Kidney (tissue), 13 donors: ENCODE measurements at regions not wholly inside any gene's neighbourhood (a gene's known extent, or its start where the extent isn't known, plus 50 kb on each side); places are given as distances from the start of the nearest gene placed in this dataset.

Experiments used
- DNase-seq, 5 donors: peaks; one replicate each; pipeline ENCODE4 v3.0.0-alpha.2; 2013 to 2020
- FAIRE-seq: peaks from 2 replicates; lab custom pipeline; 2012; peaks lifted over from hg19 to GRCh38; lab: Jason Lieb, UNC
- H3K27ac ChIP-seq, 2 donors: one replicate each; pipeline ENCODE4 v1.7.0; 2013; ENCODE audit warnings: low read depth in 2 of 2, low read length in 2 of 2, inconsistent platforms in 1 of 2
- H3K27me3 ChIP-seq: one replicate; pipeline ENCODE4 v1.7.1; 2013; ENCODE audit warnings: low read length, inconsistent platforms; ENCODE audit not compliant: control insufficient read depth, insufficient read depth
- H3K36me3 ChIP-seq, 3 donors: one replicate each; pipeline versions ENCODE4 v1.7.0 to v1.7.1; 2013; ENCODE audit warnings: low read length in 3 of 3, control low read depth in 1 of 3, inconsistent platforms in 1 of 3; ENCODE audit not compliant: insufficient read depth in 3 of 3, control insufficient read depth in 2 of 3
- H3K4me1 ChIP-seq, 3 donors: one replicate each; pipeline versions ENCODE4 v1.7.0 to v1.7.1; 2013; ENCODE audit warnings: low read length in 3 of 3, inconsistent platforms in 1 of 3, low read depth in 1 of 3; ENCODE audit not compliant: control insufficient read depth in 2 of 3, insufficient read depth in 2 of 3
- H3K4me3 ChIP-seq, 3 donors: one replicate each; pipeline versions ENCODE4 v1.7.0 to v1.8.1; 2013; ENCODE audit warnings: low read length in 3 of 3, control low read depth in 1 of 3, inconsistent platforms in 1 of 3
- H3K9ac ChIP-seq, 3 donors: one replicate each; pipeline versions ENCODE4 v1.7.0 to v1.7.1; 2013; ENCODE audit warnings: low read length in 3 of 3, control low read depth in 1 of 3, inconsistent platforms in 1 of 3
- H3K9me3 ChIP-seq, 3 donors: one replicate each; pipeline versions ENCODE4 v1.7.0 to v1.7.1; 2013; ENCODE audit warnings: low read length in 3 of 3, control low read depth in 1 of 3, inconsistent platforms in 1 of 3; ENCODE audit not compliant: control insufficient read depth in 2 of 3, insufficient read depth in 1 of 3
- CTCF ChIP-seq: IDR thresholded peaks from 3 replicates; pipeline ENCODE4 v1.5.1; 2012; ENCODE audit warnings: mild to moderate bottlenecking, moderate library complexity, borderline replicate concordance; ENCODE audit not compliant: insufficient read depth; ENCODE audit errors: extremely low read depth
- intact Hi-C: fragments of 100-400 bp; cut with DNase I; formaldehyde crosslinking; loops from one replicate; pipeline ENCODE4 v1.11.1; 2022
- donor health status: control.
- donor health status: control.
- donor health status: control.
- donor health status: control.
- donor health status: control.
- donor health status: DM: yes; HTN: yes; CAD: no.
- donor health status: Normal renal cell carcinoma (clear cell type).

- no peak for TF ChIP-seq CTCF
- no peak overlapping the region for H3K4me3 ChIP-seq
- H3K4me1 ChIP-seq: no peaks in the 10 kb centered on the region
- no peaks in the 10 kb centered on the region for H3K36me3 ChIP-seq
- no peak for FAIRE-seq
- no peaks in the 10 kb centered on the region for H3K9me3 ChIP-seq
- H3K27ac ChIP-seq: no peak overlapping the region
- intact Hi-C loops: no loop called here
- H3K27me3 ChIP-seq: no peaks in the 10 kb centered on the region
- H3K9ac ChIP-seq: no peak overlapping the region
- no peak for DNase-seq
Measured at GRCh38 chr6:92767101-92767500, 652.3 kb downstream of the EPHA7 start.

- TF ChIP-seq CTCF: no peak
- intact Hi-C loops: no loop called here
- Histone ChIP-seq H3K4me1 (no peaks in the 10 kb centered on the region), H3K9me3 (no peaks in the 10 kb centered on the region), H3K36me3 (no peaks in the 10 kb centered on the region), H3K4me3 (no peak overlapping the region), H3K9ac (no peak overlapping the region), H3K27ac (no peak overlapping the region), H3K27me3 (no peaks in the 10 kb centered on the region)
- peak in 2 of 5 donors; percentile 7 to 9 for DNase-seq
- FAIRE-seq: no peak
Measured at GRCh38 chr6:92763680-92764079, 655.7 kb downstream of the EPHA7 start.

GRCh38 chr6:92763274-92763584 lies 656.1 kb downstream of the EPHA7 start:
- Histone ChIP-seq H3K36me3 (no peaks in the 10 kb centered on the region), H3K9me3 (no peaks in the 10 kb centered on the region), H3K27ac (no peak overlapping the region), H3K9ac (no peak overlapping the region), H3K4me3 (no peak overlapping the region), H3K27me3 (no peaks in the 10 kb centered on the region), H3K4me1 (no peaks in the 10 kb centered on the region)
- FAIRE-seq (no peak), DNase-seq (no peak)
- intact Hi-C loops: no loop called here
- no peak for TF ChIP-seq CTCF
